NCI-H524 treated with DMSO at 0.1 percent for 48 hours (cell line): ENCODE measurements at regions not wholly inside any gene's neighbourhood (a gene's known extent, or its start where the extent isn't known, plus 50 kb on each side); places are given as distances from the start of the nearest gene placed in this dataset.
A peak's percentile ranks its signal among the peaks of the same experiment; 100 is the strongest.
"Not testable (repeated sequence)": the region's sequence is repeated elsewhere in the genome, so short reads cannot be mapped to it uniquely, and the experiment has no call there.

Source experiments
- DNase-seq: peaks from one replicate; lab custom pipeline; 2025; lab: John Stamatoyannopoulos, UW

GRCh38 chr7:152594801-152595200, 81.1 kb downstream of the XRCC2 start:
- no peak for DNase-seq

- no peak for DNase-seq
These were observed 84.0 kb downstream of the XRCC2 start for GRCh38 chr7:152591976-152592375.

- no peak for DNase-seq
These were observed 85.5 kb downstream of the XRCC2 start for GRCh38 chr7:152590481-152590880.

DNA sequence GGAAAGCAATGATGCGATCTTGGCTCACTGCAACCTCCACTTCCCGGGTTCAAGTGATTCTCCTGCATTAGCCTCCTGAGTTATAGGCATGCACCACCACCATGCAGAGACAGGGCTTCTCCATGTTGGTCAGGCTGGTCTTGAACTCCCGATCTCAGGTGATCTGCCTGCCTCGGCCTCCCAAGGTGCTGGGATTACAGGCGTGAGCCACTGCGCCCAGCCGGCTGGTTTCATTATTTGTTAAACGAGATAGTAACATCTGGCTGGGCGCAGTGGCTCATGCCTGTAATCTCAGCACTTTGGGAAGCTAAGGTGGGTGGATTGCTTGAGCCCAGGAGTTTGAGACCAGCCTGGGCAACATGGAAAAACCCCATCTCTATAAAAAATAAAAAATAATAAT, 86.1 kb downstream of the XRCC2 start:
- DNase-seq, result not testable (repeated sequence)

DNA sequence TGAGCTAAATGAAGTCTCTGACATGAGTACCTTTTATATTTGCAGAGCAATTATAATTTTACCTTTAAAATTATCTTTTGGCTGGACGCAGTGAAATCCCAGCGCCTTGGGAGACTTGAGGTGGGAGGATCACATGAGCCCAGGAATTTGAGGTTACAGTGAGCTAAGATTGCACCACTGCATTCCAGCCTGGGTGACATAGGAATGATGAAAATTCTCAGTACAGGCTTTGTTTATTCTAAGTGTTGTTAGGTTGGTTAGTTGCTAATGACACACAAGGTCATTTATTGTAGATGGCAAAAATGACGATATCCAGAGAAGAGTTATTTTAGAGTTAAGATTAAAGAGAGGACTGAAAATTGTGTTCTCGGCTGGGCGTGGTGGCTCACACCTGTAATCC, 87.6 kb downstream of the XRCC2 start:
- DNase-seq, result no peak

DNA sequence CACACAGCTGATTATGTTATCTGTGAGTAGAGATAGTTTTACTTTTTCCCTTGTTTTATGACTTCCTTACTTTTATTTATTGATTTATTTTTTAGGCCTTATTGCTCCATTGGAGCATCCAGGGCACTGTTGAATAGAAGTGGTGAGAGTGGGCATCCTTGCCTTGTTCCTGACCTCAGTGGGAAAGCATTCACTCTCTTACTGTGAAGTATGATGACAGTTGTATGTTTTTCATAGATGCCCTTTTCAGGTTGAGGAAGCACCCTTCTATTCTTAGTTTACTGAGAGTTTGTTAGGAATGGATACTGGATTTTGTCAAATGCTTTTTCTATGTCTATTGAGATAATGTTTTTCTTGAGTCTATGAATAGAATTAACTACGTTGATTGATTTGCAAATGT, 88.6 kb downstream of the XRCC2 start:
- no peak for DNase-seq

- no peak for DNase-seq
These were observed 92.9 kb downstream of the XRCC2 start for GRCh38 chr7:152583006-152583405.

GRCh38 chr7:152579070-152579469, 96.9 kb downstream of the XRCC2 start:
- no peak for DNase-seq

GRCh38 chr7:152577339-152577738, 98.6 kb downstream of the XRCC2 start:
- no peak for DNase-seq

DNA sequence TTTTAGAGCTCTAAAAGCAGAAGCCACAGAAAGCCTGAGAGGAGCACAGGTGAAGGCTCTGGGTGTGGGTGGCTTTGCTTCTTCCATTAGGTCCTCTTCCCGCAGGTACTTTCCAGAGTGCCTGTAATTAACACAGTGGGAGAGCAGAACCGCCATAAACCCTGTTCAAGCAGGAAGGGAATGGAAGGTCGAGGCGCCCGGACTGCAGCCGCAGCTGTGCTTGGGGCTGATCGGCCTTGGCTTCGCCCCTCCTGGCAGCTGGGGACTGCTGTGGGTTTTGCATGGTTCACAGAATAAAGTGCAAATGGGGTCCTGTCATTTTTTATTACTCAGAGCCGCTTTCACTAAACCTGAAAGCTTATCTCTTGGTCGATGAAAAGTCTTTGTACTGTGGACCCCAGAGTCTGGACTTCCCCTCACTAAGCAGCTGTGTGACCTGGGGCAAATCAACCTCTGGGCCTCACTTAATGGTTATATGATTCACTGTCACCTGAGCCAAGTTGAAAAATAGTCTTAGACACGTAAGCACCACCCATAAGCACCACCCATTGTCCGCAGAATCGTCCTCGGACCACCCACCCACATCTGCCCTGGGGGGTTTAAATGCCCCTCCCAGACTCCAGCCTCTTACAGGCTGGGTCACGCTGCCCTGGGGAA, 100.9 kb downstream of the XRCC2 start:
- no peak for DNase-seq

DNA sequence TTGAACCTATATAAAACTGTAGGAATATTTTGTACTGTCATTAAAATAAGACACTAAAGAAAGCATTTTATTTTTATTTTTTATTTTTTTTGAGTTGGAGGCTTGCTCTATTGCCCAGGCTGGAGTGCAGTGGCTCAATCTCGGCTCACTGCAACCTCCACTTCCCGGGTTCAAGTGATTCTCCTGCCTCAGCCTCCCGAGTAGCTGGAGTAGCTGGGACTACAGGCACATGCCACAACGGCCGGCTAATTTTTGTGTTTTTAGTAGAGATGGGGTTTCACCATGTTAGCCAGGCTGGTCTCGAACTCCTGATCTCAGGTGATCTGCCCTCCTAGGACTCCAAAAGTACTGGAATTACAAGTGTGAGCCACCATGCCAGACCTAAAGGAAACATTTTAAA, 102.8 kb downstream of the XRCC2 start:
- DNase-seq, result not testable (repeated sequence)

DNA sequence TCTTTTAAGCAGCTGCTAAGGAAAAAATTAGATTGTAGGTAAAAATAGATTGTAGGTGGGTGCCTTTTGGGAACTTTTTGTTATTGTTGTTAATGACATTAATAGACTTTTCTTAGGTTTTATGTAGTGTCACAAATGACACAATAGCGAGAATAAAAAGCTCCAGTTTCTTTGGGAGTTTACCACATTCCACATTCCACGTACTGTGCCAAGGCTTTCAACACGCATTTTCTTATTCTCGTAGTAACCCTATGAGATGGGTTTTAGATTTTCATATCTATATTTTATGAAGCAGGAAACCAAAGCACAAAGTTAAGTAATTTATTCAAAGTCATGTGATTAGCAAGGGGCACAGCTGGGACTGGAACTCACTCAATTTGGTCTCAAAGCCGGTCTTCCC, 103.8 kb downstream of the XRCC2 start:
- no peak for DNase-seq

- peak; percentile 25 for DNase-seq
These were observed 104.9 kb downstream of the XRCC2 start for GRCh38 chr7:152571068-152571467.

GRCh38 chr7:152568972-152569371, 107.0 kb downstream of the XRCC2 start:
- DNase-seq, result peak; percentile 88

DNA sequence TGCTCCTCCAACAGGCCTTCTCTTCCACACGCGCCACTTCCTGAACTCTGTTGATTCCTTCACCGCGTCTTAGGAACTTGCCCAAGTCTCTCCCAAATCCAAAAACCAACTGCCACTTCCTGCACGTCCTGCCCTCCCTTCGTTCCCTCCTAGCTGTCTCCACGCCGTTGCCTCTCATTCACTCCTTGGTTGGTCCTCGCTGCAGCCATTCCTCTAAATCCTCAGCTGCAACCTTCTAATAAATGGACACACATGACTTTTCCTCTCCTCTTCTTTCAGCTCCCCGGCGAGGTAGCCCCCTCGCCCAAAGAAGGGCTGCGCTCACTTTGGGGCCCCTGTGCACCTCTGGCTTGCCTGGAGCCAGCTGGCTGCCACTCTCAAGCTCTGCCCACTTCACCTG, 110.2 kb downstream of the XRCC2 start:
- DNase-seq, result no peak

- DNase-seq, result no peak
These were observed 111.2 kb downstream of the XRCC2 start for GRCh38 chr7:152564656-152565250.

- no peak for DNase-seq
These were observed 119.8 kb downstream of the XRCC2 start for GRCh38 chr7:152556013-152556755.

DNA sequence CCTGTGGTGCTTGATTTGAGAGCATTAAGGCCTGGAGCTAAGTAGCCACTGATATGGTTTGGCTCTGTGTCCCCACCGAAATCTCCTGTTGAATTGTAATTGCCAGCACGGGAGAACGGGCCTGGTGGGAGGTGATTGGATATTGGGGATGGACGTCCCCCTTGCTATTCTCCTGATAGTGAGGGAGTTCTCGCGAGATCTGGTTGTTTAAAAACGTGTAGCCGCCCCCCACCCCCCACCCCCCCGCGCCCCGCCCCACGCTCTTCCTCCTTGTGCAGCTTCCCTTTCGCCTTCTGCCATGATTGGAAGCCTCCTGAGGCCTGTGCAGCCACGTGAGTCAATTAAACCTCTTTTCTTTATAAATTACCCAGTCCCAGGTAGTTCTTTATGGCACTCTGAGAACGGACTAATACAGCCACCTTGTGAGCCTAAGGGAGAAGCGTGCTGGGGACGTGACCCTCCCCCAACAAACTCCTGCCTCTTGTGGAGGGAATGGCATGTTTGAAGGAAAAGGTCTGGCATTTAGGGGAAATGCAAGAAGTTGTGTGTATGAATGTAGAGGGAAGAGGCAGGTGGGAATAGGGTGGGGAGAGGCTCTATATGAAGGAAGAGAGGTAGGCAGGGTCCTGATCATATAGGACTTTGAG, 118.0 kb upstream of the KMT2C start:
- no peak for DNase-seq

GRCh38 chr7:152551304-152552036, 115.7 kb upstream of the KMT2C start:
- no peak for DNase-seq

- DNase-seq, result no peak
These were observed 109.3 kb upstream of the KMT2C start for GRCh38 chr7:152544971-152545619.

DNA sequence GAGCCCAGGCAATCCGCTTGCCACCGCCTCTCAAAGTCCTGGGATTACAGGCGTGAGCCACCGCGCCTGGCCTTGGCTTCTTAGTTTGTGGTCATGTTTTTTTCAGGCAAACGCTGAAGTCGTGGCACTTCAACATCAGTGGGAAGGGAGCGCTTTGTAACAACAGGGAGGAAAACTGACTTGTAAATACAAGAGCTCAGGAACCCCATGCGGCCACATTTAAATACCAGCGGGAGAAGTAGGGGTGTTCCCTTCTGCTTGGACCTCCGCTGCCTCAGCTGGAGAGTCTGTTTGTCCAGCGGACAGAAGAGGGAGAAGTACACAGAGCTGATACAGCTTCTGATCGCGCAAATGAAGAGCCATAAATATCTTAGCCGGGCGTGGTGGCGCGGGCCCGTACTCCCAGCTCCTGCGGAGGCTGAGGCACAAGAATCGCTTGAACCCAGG, 108.7 kb upstream of the KMT2C start:
- DNase-seq, result no peak

GRCh38 chr7:152543799-152544198, 108.0 kb upstream of the KMT2C start:
- no peak for DNase-seq
